ENCODE measurements at regions not wholly inside any gene's neighbourhood (a gene's known extent, or its start where the extent isn't known, plus 50 kb on each side); places are given as distances from the start of the nearest gene placed in this dataset.
A peak's percentile ranks its signal among the peaks of the same experiment; 100 is the strongest.

GRCh38 chr17:74018115-74018514, 185.4 kb upstream of the RPL38 start:
- no peak for DNase-seq (ENCODE audit: low read depth)

- DNase-seq (ENCODE audit: low read depth) = no peak
Measured at GRCh38 chr17:74019271-74019670, 184.2 kb upstream of the RPL38 start.

- DNase-seq (ENCODE audit: low read depth) = no peak
Measured at GRCh38 chr17:74019860-74020259, 183.6 kb upstream of the RPL38 start.

- DNase-seq (ENCODE audit: low read depth) = no peak
Measured at GRCh38 chr17:74020522-74020921, 183.0 kb upstream of the RPL38 start.

- no peak for DNase-seq (ENCODE audit: low read depth)
Measured at GRCh38 chr17:74024871-74025531, 178.5 kb upstream of the RPL38 start.

GRCh38 chr17:74027444-74027843, 176.0 kb upstream of the RPL38 start:
- no peak for DNase-seq (ENCODE audit: low read depth)

GRCh38 chr17:74028354-74029116, 174.9 kb upstream of the RPL38 start:
- DNase-seq (ENCODE audit: low read depth) = no peak

- no peak for DNase-seq (ENCODE audit: low read depth)
Measured at GRCh38 chr17:74031316-74032090, 172.0 kb upstream of the RPL38 start.

- no peak for DNase-seq (ENCODE audit: low read depth)
Measured at GRCh38 chr17:74032222-74032621, 171.3 kb upstream of the RPL38 start.

GRCh38 chr17:74037320-74037719, 166.2 kb upstream of the RPL38 start:
- no peak for DNase-seq (ENCODE audit: low read depth)

- DNase-seq (ENCODE audit: low read depth) = no peak
Measured at GRCh38 chr17:74040291-74040690, 163.2 kb upstream of the RPL38 start.

- DNase-seq (ENCODE audit: low read depth) = no peak
Measured at GRCh38 chr17:74040729-74041128, 162.7 kb upstream of the RPL38 start.

- DNase-seq (ENCODE audit: low read depth) = no peak
Measured at GRCh38 chr17:74041869-74042640, 161.4 kb upstream of the RPL38 start.

GRCh38 chr17:74042744-74043486, 160.6 kb upstream of the RPL38 start:
- DNase-seq (ENCODE audit: low read depth) = peak; percentile 78

- no peak for DNase-seq (ENCODE audit: low read depth)
Measured at GRCh38 chr17:74043976-74044375, 159.5 kb upstream of the RPL38 start.

GRCh38 chr17:74045608-74046280, 157.7 kb upstream of the RPL38 start:
- DNase-seq (ENCODE audit: low read depth) = no peak

- no peak for DNase-seq (ENCODE audit: low read depth)
Measured at GRCh38 chr17:74049167-74049966, 154.1 kb upstream of the RPL38 start.

GRCh38 chr17:74049967-74050458, 153.5 kb upstream of the RPL38 start:
- DNase-seq (ENCODE audit: low read depth) = no peak

- DNase-seq (ENCODE audit: low read depth) = no peak
Measured at GRCh38 chr17:74051348-74051747, 152.1 kb upstream of the RPL38 start.

All from HS-5 (cell line).